HG02852 (cell line): ENCODE measurements at regions not wholly inside any gene's neighbourhood (a gene's known extent, or its start where the extent isn't known, plus 50 kb on each side); places are given as distances from the start of the nearest gene placed in this dataset.
A peak's percentile ranks its signal among the peaks of the same experiment; 100 is the strongest.

ENCODE experiments used
- ATAC-seq: cut with Tn5 transposase; IDR thresholded peaks from one replicate; pipeline ENCODE4 v1.9.1; 2021; ENCODE audit warnings: mild to moderate bottlenecking, moderate library complexity; ENCODE audit not compliant: unreplicated experiment

- no peak for ATAC-seq
Measured at GRCh38 chr5:98414938-98415337, 358.5 kb upstream of the RGMB start.

- ATAC-seq: no peak
Measured at GRCh38 chr5:98415663-98416062, 357.8 kb upstream of the RGMB start.

DNA sequence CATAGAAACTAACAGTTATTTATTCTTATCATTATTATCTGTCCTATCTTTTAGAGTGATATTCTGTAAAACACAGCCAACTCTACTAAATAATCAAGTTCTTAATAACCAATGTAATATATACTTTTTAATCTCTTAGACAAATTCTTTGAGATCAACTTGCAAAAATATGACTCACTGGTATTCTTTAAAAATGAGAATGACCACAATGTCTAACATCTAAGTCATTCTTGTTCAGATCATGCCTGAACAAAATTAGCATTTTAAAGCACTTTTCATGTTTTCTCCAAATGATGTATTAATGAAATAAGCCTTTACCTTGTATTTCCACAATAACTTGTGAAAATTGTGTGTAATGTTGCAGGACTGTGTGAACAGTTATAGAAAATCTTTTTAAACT is 356.9 kb upstream of the RGMB start:
- ATAC-seq: no peak

GRCh38 chr5:98419825-98420224 is 353.6 kb upstream of the RGMB start:
- no peak for ATAC-seq

DNA sequence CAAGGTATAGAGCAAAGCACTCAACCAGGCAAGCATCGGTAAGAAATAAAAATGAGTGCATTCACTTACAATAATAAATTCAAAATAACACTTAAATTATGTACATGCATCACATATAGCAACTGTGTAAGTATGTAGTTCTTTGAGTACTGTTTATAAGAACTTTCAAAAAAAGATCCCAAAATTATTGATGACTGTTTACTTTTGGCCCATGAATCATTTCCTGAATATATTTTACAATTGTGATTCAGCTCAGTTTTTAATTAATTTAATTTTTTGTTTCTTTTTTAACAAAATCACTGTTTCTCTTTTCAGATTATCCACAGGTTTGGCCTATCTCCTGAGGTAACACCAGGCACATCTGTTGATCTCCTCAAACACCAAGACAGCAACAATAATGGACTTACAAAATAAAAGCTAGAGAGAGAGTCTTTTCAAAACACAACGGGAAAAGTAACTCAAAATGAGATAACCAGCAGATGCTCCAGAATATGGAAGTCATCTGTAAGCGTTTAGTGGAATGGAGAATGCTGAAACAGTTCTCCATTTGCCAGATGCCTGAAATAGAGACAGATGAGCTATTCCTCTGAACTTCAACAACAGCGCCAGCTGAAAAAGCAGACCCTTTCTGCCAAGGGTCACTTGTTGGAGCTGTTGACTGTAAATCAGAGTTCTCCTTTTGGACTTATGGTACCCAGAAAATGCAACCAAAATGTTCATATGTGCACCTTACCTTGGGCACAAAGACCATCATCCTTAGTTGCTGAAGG is 348.6 kb upstream of the RGMB start:
- no peak for ATAC-seq

DNA sequence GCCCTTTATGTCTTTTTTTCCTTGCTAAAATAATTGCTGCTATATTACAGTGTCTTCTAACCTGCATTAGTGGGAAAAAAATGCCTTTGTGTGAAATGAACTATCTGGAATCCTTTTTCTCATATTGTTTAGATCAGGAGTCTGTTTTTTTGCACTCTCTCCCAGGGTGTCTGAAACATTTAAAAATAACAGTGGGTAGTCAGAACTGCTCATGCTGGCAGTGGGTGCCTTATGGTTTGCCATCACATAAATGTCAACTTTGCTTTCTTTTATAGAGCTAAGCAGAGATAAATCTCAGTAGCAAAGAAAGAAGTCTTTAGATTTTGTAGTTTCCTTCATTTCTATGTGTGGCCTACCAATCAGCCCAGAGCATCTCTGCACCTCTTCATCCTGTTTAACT is 347.8 kb upstream of the RGMB start:
- no peak for ATAC-seq

DNA sequence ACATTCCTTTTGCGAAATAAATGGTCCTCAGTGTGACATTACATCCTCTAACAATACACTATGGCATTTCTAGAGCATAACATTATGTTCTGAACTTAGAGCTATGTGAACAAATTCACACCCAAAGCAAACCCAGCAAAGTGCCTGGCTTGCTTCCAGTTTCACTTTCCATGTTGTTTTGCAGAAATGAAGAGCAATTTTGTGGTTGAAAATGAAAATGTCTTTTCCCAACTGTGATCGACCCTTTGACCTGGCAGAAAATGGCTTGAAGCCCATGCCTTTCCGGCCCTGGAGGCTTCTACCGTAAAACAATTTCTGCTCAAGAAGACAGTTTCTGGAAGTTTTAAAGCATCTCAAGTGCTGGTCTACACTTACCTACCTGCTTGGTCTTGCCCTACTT is 344.7 kb upstream of the RGMB start:
- ATAC-seq: peak; percentile 59

- no peak for ATAC-seq
Measured at GRCh38 chr5:98432378-98432777, 341.1 kb upstream of the RGMB start.

GRCh38 chr5:98433022-98433421 is 340.4 kb upstream of the RGMB start:
- ATAC-seq: no peak

DNA sequence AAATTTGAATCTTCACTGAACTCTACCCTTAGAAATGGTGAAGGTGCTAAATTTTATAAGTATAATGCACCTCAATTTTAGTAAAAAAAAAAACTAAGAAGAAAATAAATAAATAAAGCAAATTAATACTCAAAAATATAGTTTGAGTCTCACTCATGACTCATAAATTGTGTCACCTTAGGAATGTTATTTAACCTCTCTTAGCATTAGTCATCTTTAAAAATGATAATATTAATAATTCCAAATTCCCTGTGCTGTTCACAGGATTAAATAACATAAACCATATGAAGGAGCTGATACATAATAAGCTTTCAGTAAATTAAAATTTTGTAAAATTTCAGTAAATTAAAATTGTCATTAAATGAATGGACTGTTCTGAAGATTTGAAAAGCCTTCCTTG is 339.8 kb upstream of the RGMB start:
- no peak for ATAC-seq

GRCh38 chr5:98436667-98437066 is 336.8 kb upstream of the RGMB start:
- no peak for ATAC-seq

DNA sequence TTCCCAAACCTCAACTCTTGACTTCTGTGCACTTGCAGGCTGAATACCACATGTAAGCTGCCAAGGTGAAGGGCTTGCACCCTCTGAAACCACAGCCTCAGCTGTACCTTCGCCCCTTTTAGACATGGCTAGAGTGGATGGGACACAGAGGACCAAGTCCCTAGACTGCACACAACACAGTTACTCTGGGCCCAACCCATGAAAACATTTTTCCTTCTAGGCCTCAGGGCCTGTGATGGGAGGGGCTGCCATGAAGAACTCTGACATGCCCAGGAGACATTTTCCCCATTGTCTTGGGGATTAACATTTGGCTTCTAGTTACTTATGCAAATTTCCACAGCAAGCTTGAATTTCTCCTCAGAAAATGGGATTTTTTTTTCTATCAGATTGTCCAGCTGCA is 331.0 kb upstream of the RGMB start:
- ATAC-seq: no peak

- no peak for ATAC-seq
Measured at GRCh38 chr5:98443881-98444280, 329.6 kb upstream of the RGMB start.

DNA sequence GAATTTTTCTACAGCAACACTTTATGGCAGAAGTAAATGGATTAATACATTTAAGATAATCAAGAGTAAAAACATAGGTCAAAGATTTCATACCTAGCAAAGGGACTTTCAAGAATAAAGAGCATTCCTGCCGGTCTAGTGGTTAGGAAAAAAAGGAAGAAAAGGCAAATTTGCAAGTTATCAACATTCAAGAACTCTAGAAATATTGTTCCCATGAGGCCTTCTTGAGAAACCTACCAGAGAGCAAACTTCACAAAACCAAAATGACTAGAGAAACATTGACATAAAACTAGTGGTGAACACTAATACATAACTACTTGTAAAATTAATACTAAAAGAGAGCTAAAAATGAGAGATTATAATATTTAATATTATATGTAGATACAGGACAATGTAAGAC is 320.2 kb upstream of the RGMB start:
- ATAC-seq: no peak

GRCh38 chr5:98454407-98454806 is 319.1 kb upstream of the RGMB start:
- ATAC-seq: no peak

DNA sequence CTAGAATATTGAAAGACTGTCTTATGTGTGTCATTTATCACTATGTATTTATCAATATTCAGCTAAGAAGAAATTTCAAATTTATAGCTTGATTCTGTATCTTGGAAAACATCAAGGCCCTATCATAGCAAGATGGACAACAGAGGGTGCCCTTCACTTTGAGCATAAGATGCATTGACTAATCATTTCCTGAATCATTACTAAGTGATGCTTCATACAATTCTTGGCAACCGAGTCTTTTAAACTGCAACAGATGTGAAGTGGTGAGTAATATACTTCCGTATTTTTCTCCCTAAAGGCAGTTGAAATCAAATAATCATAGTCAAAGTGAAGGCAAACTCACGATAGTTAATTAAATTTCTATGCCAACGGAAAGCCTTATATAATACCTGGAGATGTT is 318.6 kb upstream of the RGMB start:
- ATAC-seq: no peak

GRCh38 chr5:98455665-98456064 is 317.8 kb upstream of the RGMB start:
- no peak for ATAC-seq

DNA sequence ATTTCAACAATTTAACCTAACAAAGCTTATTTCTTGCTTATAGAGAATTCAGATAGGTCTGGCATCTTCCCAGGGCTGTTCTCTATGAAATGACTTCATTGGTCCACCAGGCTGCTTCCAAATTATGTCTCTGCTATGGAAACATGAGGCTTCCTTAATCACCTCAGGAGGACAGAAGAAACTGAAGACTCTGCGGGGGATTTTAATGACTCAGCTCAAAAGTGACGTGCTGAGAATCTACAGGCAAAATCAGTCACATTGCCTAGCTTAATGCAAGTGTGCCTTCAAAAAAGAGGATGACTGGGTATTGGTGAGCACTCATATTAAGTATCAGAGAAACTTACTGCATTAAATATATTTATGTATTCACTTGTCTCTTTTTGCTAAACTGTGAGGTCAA is 315.5 kb upstream of the RGMB start:
- peak; percentile 64 for ATAC-seq

DNA sequence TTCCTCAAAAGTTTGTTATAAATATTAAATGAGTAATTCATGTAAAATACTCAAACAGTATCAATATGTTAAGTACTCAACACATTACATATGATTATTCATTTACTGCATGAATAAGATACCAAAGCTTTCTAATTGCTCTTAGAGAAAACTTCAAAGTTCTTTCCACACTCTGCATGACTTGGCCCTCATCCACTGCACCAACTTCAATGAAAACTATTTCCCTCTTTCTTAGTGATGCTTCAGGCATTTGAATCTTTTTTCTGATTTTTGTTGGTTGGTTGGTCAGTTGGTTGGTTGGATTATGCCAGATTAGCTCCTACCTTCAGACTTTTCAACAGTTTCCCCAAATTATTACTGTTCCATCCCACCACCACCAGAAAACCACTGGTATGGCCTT is 314.7 kb upstream of the RGMB start:
- no peak for ATAC-seq

- no peak for ATAC-seq
Measured at GRCh38 chr5:98460536-98460935, 312.9 kb upstream of the RGMB start.

DNA sequence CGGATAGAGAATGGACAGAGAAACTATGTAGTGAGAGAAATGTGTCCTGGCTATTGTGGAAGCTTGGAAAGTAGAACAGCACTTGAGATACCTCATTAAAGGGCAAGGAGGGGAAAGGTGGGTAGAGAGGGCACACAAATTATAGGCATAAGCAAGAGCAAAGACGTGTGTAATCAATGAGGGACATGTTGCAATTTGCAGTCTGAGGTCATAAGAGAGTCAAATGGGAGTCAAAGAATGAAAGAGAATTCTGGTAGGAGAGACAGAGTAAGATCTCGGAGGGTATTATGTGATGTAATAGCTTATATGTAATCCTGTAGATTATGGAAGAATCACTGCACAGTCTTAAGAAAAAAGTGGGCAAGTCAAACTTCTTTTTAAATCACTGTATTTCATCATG is 312.0 kb upstream of the RGMB start:
- ATAC-seq: no peak

DNA sequence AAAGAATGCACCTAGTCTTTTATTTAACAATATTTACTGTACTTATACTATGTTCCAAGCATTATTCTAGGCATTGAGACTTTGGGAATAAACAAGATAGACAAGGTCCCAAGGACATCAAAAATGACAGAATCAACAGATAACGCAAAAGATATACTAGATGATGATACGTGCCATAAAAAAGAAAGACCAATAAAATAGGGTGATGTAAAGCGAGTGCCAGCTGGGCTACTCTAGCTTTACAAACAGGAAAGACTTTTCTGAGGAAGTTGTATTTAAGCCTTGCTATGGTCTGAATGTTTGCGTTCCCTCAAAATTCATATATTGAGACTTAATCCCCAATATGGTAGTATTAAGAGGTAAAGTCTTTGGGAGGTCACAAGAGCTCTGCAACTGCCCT is 310.2 kb upstream of the RGMB start:
- no peak for ATAC-seq

- no peak for ATAC-seq
Measured at GRCh38 chr5:98463676-98464075, 309.8 kb upstream of the RGMB start.
